PC-3 (cell line): ENCODE measurements at regions not wholly inside any gene's neighbourhood (a gene's known extent, or its start where the extent isn't known, plus 50 kb on each side); places are given as distances from the start of the nearest gene placed in this dataset.
A peak's percentile ranks its signal among the peaks of the same experiment; 100 is the strongest.

Experiments
- ATAC-seq: fragments of 200-7000 bp; cut with Tn5 transposase; 2 replicates; pipeline ENCODE4 v1.9.1; 2020; ENCODE audit warnings: mild to moderate bottlenecking, moderate library complexity
- BruUV-seq: library from RNA; stranded (reverse); fragments of 400-500 nt; replicated peaks from 2 replicates; lab custom pipeline; 2021; lab: Mats Ljungman, UMichigan
- CTCF ChIA-PET: fragments of 300-600 bp; sonication (Branson Sonifier 250); formaldehyde crosslinking; loops from one replicate; lab custom pipeline; 2022; ENCODE audit warnings: antibody characterized with exemption; lab: Charles Lee
- POLR2A ChIA-PET: fragments of 300-600 bp; sonication (Branson Sonifier 250); formaldehyde crosslinking; loops from one replicate; lab custom pipeline; 2022; ENCODE audit warnings: antibody characterized with exemption; ENCODE audit not compliant: unreplicated experiment; lab: Charles Lee
- DNase-seq: peaks from one replicate; pipeline ENCODE4 v3.0.0-alpha.2; 2015
- H2AFZ ChIP-seq: fragments of 300-600 bp; sonication (generic); 2 replicates; pipeline ENCODE4 v1.6.0; 2016; ENCODE audit warnings: antibody characterized with exemption, low read length
- H3F3A ChIP-seq: fragments of 300-600 bp; sonication (generic); one replicate; pipeline ENCODE4 v1.6.0; 2017; ENCODE audit warnings: antibody characterized with exemption, low read length, control low read depth, mild to moderate bottlenecking; ENCODE audit not compliant: unreplicated experiment
- H3K27ac ChIP-seq: fragments of 300-600 bp; sonication (generic); 2 replicates; pipeline ENCODE4 v1.5.1; 2016; ENCODE audit warnings: mild to moderate bottlenecking, low read length
- H3K27me3 ChIP-seq: fragments of 300-600 bp; sonication (generic); 2 replicates; pipeline ENCODE4 v1.6.1; 2016; ENCODE audit warnings: low read length, mixed read lengths
- H3K36me3 ChIP-seq: fragments of 300-600 bp; sonication (generic); 2 replicates; pipeline ENCODE4 v1.6.1; 2016; ENCODE audit warnings: low read depth, mixed run types, low read length, mixed read lengths
- H3K4me1 ChIP-seq: fragments of 300-600 bp; sonication (generic); 2 replicates; pipeline ENCODE4 v1.5.1; 2016; ENCODE audit warnings: low read length; ENCODE audit not compliant: insufficient read depth
- H3K4me2 ChIP-seq: fragments of 300-600 bp; sonication (generic); 2 replicates; pipeline ENCODE4 v1.6.0; 2016; ENCODE audit warnings: low read length
- H3K4me3 ChIP-seq: fragments of 300-600 bp; sonication (generic); 2 replicates; pipeline ENCODE4 v1.5.1; 2016; ENCODE audit warnings: mild to moderate bottlenecking, low read length, mixed read lengths
- H3K79me2 ChIP-seq: fragments of 300-600 bp; sonication (generic); 2 replicates; pipeline ENCODE4 v1.6.1; 2017; ENCODE audit warnings: low read length, mixed read lengths
- H3K9ac ChIP-seq: fragments of 300-600 bp; sonication (generic); 2 replicates; pipeline ENCODE4 v1.6.0; 2016; ENCODE audit warnings: mild to moderate bottlenecking, low read length
- H3K9me2 ChIP-seq: fragments of 300-600 bp; sonication (generic); replicated peaks from 2 replicates; pipeline ENCODE4 v1.6.1; 2016; ENCODE audit warnings: mixed run types, low read length, mixed read lengths
- H3K9me3 ChIP-seq: fragments of 300-600 bp; sonication (generic); 2 replicates; pipeline ENCODE4 v1.6.1; 2016; ENCODE audit warnings: low read length, mixed read lengths
- H4K20me1 ChIP-seq: fragments of 300-600 bp; sonication (generic); 2 replicates; pipeline ENCODE4 v1.6.1; 2016; ENCODE audit warnings: low read length, mixed read lengths
- CTCF ChIP-seq: fragments of 300-600 bp; sonication (generic); conservative IDR thresholded peaks from 2 replicates; pipeline ENCODE4 v1.5.1; 2017; ENCODE audit warnings: antibody characterized with exemption, low read depth, mild to moderate bottlenecking, low read length
- EZH2 ChIP-seq: fragments of 300-600 bp; sonication (generic); IDR thresholded peaks from one replicate; pipeline ENCODE4 v1.6.1; 2017; ENCODE audit warnings: antibody characterized with exemption, mild to moderate bottlenecking, low read length; ENCODE audit not compliant: unreplicated experiment
- EZH2phosphoT487 ChIP-seq: fragments of 300-600 bp; sonication (generic); IDR thresholded peaks from 2 replicates; pipeline ENCODE4 v1.6.1; 2018; ENCODE audit warnings: mild to moderate bottlenecking, antibody characterized with exemption, low read length, borderline replicate concordance
- intact Hi-C: fragments of 100-400 bp; cut with micrococcal nuclease; formaldehyde crosslinking; loops from 2 replicates; pipeline ENCODE4 v1.9.0; 2023

GRCh38 chr7:12741951-12742575 is 54.6 kb downstream of the ARL4A start:
- no TSS peak for BruUV-seq
- H3K9me2 ChIP-seq: no peaks in the 10 kb centered on the region
- peak; percentile 40 for DNase-seq
- H3F3A ChIP-seq: no peaks in the 10 kb centered on the region
- no peaks in the 10 kb centered on the region for H3K79me2 ChIP-seq
- no peak overlapping the region for H3K4me2 ChIP-seq
- no peak overlapping the region for H3K4me3 ChIP-seq
- H3K4me1 ChIP-seq: peaks cover 18% of the 10 kb centered on the region
- H3K27me3 ChIP-seq: no peaks in the 10 kb centered on the region
- no peaks in the 10 kb centered on the region for H3K36me3 ChIP-seq
- H3K9me3 ChIP-seq: no peaks in the 10 kb centered on the region
- H3K27ac ChIP-seq: no peak overlapping the region
- intact Hi-C loops: no loop called here
- ChIA-PET POLR2A (no interaction called here), CTCF (no interaction called here)
- TF ChIP-seq CTCF: no peak
- TF ChIP-seq EZH2: no peak
- TF ChIP-seq EZH2phosphoT487: no peak
- no peaks in the 10 kb centered on the region for H4K20me1 ChIP-seq
- 0 out of 2 replicates have a peak overlapping the region, but pooled peaks have one; percentile 20 for H2AFZ ChIP-seq
- no peak overlapping the region for H3K9ac ChIP-seq
- ATAC-seq: no peak

DNA sequence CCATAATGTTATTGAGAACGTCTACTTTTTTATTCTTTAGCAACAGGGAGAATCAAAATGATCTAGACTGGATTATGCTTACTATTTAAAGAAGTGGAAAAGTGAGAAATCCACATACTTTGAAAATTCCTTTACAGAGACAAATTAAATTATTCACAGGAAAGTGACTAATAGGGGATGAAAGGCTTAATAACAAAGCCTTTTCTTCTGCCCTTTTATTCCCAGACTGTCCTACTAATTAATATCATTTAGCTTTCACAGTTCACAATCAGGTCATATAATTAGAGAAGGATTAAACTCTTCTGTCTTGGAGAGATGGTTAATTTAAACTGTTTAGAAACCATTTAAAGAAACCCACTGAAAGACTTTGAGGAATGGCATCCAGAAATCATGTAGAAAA is 58.8 kb downstream of the ARL4A start:
- Histone ChIP-seq H4K20me1 (no peaks in the 10 kb centered on the region), H3K36me3 (no peaks in the 10 kb centered on the region), H3K4me3 (no peak overlapping the region), H3K9ac (no peak overlapping the region), H2AFZ (no peak overlapping the region), H3K79me2 (no peaks in the 10 kb centered on the region), H3K27me3 (no peaks in the 10 kb centered on the region), H3K27ac (no peak overlapping the region), H3K4me2 (no peak overlapping the region), H3K9me2 (no peaks in the 10 kb centered on the region), H3F3A (no peaks in the 10 kb centered on the region), H3K9me3 (no peaks in the 10 kb centered on the region), H3K4me1 (peaks cover 13% of the 10 kb centered on the region)
- no peak for DNase-seq
- TF ChIP-seq EZH2phosphoT487: no peak
- no peak for TF ChIP-seq EZH2
- no peak for TF ChIP-seq CTCF
- BruUV-seq: no TSS peak
- no peak for ATAC-seq
- ChIA-PET POLR2A (no interaction called here), CTCF (no interaction called here)
- intact Hi-C loops: no loop called here

DNA sequence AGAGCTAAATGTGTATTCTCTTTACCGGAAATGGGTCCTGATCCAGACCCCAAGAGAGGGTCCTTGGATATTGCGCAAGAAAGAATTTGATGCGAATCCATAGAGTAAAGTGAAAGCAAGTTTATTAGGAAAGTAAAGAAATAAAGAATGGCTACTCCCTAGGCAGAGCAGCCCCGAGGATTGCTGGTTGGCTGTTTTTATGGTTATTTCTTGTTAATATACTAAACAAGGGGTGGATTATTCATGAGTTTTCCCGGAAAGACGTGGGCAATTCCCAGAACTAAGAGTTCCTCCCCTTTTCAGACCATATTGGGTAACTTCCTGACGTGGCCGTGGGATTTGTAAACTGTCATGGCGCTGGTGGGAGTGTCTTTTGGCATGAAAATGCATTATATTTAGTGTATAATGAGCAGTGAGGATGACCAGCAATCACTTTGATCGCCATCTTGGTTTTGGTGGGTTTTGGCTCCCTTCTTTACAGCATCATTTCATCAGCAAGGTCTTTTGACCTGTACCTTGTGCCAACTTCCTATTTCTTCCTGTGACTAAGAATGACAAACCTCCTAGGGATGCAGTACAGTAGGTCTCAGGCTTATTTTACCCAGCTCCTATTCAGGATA is 60.4 kb downstream of the ARL4A start:
- Histone ChIP-seq H3K9me2 (no peaks in the 10 kb centered on the region), H3K4me3 (no peak overlapping the region), H3K4me2 (0 out of 2 replicates have a peak overlapping the region, but pooled peaks have one; percentile 31), H3K79me2 (no peaks in the 10 kb centered on the region), H3K27me3 (no peaks in the 10 kb centered on the region), H3K27ac (peak overlapping the region; percentile 62; the same call in 1 of the 2 replicates), H3K36me3 (no peaks in the 10 kb centered on the region), H2AFZ (no peak overlapping the region), H3K4me1 (peaks cover 8% of the 10 kb centered on the region), H4K20me1 (no peaks in the 10 kb centered on the region), H3K9me3 (no peaks in the 10 kb centered on the region), H3F3A (no peaks in the 10 kb centered on the region), H3K9ac (no peak overlapping the region)
- DNase-seq (peak; percentile 77), ATAC-seq (peak; percentile 78)
- intact Hi-C loops: no loop called here
- no TSS peak for BruUV-seq
- no peak for TF ChIP-seq EZH2
- no peak for TF ChIP-seq EZH2phosphoT487
- no peak for TF ChIP-seq CTCF
- POLR2A ChIA-PET: no interaction called here
- CTCF ChIA-PET: no interaction called here
